ENCODE measurements at regions not wholly inside any gene's neighbourhood (a gene's known extent, or its start where the extent isn't known, plus 50 kb on each side); places are given as distances from the start of the nearest gene placed in this dataset.

GRCh38 chr11:134470238-134470637, 58.2 kb upstream of the B3GAT1 start:
- Histone ChIP-seq H3K4me3 (ENCODE audit: severe bottlenecking) (no peak overlapping the region), H3K36me3 (ENCODE audit: low read depth) (no peaks in the 10 kb centered on the region), H3K27me3 (ENCODE audit: insufficient read depth, poor library complexity, severe bottlenecking) (peaks cover 34% of the 10 kb centered on the region), H3K9me3 (ENCODE audit: severe bottlenecking) (no peaks in the 10 kb centered on the region), H3K4me1 (ENCODE audit: insufficient read depth, poor library complexity, severe bottlenecking) (no peaks in the 10 kb centered on the region), H3K27ac (ENCODE audit: poor library complexity, severe bottlenecking) (no peak overlapping the region)
- ATAC-seq (ENCODE audit: low read depth) (no peak), DNase-seq (ENCODE audit: low spot score) (no peak)
- TF ChIP-seq CTCF (IDR thresholded peaks at IDR 0.05; ENCODE audit: poor library complexity, severe bottlenecking) = no peak

- H3K27me3 ChIP-seq (ENCODE audit: insufficient read depth, poor library complexity, severe bottlenecking) = peaks cover 41% of the 10 kb centered on the region
- no peak overlapping the region for H3K27ac ChIP-seq (ENCODE audit: poor library complexity, severe bottlenecking)
- ATAC-seq (ENCODE audit: low read depth) = no peak
- no peak for DNase-seq (ENCODE audit: low spot score)
- no peaks in the 10 kb centered on the region for H3K36me3 ChIP-seq (ENCODE audit: low read depth)
- TF ChIP-seq CTCF (IDR thresholded peaks at IDR 0.05; ENCODE audit: poor library complexity, severe bottlenecking) = no peak
- no peaks in the 10 kb centered on the region for H3K9me3 ChIP-seq (ENCODE audit: severe bottlenecking)
- no peaks in the 10 kb centered on the region for H3K4me1 ChIP-seq (ENCODE audit: insufficient read depth, poor library complexity, severe bottlenecking)
- no peak overlapping the region for H3K4me3 ChIP-seq (ENCODE audit: severe bottlenecking)
These were observed 57.6 kb upstream of the B3GAT1 start for GRCh38 chr11:134469627-134470026.

GRCh38 chr11:134468796-134469195, 56.8 kb upstream of the B3GAT1 start:
- no peaks in the 10 kb centered on the region for H3K36me3 ChIP-seq (ENCODE audit: low read depth)
- no peaks in the 10 kb centered on the region for H3K9me3 ChIP-seq (ENCODE audit: severe bottlenecking)
- ATAC-seq (ENCODE audit: low read depth) = no peak
- no peak overlapping the region for H3K4me3 ChIP-seq (ENCODE audit: severe bottlenecking)
- peaks cover 41% of the 10 kb centered on the region for H3K27me3 ChIP-seq (ENCODE audit: insufficient read depth, poor library complexity, severe bottlenecking)
- H3K27ac ChIP-seq (ENCODE audit: poor library complexity, severe bottlenecking) = no peak overlapping the region
- no peak for TF ChIP-seq CTCF (IDR thresholded peaks at IDR 0.05; ENCODE audit: poor library complexity, severe bottlenecking)
- no peaks in the 10 kb centered on the region for H3K4me1 ChIP-seq (ENCODE audit: insufficient read depth, poor library complexity, severe bottlenecking)
- DNase-seq (ENCODE audit: low spot score) = no peak

- Histone ChIP-seq H3K4me1 (ENCODE audit: insufficient read depth, poor library complexity, severe bottlenecking) (no peaks in the 10 kb centered on the region), H3K9me3 (ENCODE audit: severe bottlenecking) (no peaks in the 10 kb centered on the region), H3K27ac (ENCODE audit: poor library complexity, severe bottlenecking) (no peak overlapping the region), H3K36me3 (ENCODE audit: low read depth) (no peaks in the 10 kb centered on the region), H3K4me3 (ENCODE audit: severe bottlenecking) (no peak overlapping the region), H3K27me3 (ENCODE audit: insufficient read depth, poor library complexity, severe bottlenecking) (peaks cover 46% of the 10 kb centered on the region)
- ATAC-seq (ENCODE audit: low read depth) (no peak), DNase-seq (ENCODE audit: low spot score) (no peak)
- TF ChIP-seq CTCF (IDR thresholded peaks at IDR 0.05; ENCODE audit: poor library complexity, severe bottlenecking) = no peak
These were observed 56.1 kb upstream of the B3GAT1 start for GRCh38 chr11:134468081-134468668.
